ENCODE measurements at regions not wholly inside any gene's neighbourhood (a gene's known extent, or its start where the extent isn't known, plus 50 kb on each side); places are given as distances from the start of the nearest gene placed in this dataset.

GRCh38 chr4:25592736-25593135 is 62.9 kb upstream of the SLC34A2 start:
- TF ChIP-seq YY1 (IDR thresholded peaks at IDR 0.05; ENCODE audit: insufficient read depth, insufficient read length) (no peak), ZNF274 (IDR thresholded peaks at IDR 0.05; ENCODE audit: low read depth, low read length) (no peak), SUZ12 (IDR thresholded peaks at IDR 0.05; ENCODE audit: extremely low read depth, insufficient read depth, insufficient read length) (no peak)
- Histone ChIP-seq H3K4me1 (ENCODE audit: insufficient read depth, insufficient read length) (peaks cover 3% of the 10 kb centered on the region), H3K9ac (ENCODE audit: insufficient read length, low read depth) (no peak overlapping the region), H3K4me3 (ENCODE audit: insufficient read length, low read depth) (no peak overlapping the region), H3K9me3 (ENCODE audit: insufficient read depth, low read length) (peaks cover 18% of the 10 kb centered on the region; the same call in 1 of the 2 replicates), H3K36me3 (ENCODE audit: insufficient read depth, insufficient read length, low read length) (no peaks in the 10 kb centered on the region), H3K27me3 (ENCODE audit: insufficient read depth, insufficient read length) (no peaks in the 10 kb centered on the region)
- no peak for DNase-seq (ENCODE audit: low read depth, low spot score)
